ENCODE measurements at regions not wholly inside any gene's neighbourhood (a gene's known extent, or its start where the extent isn't known, plus 50 kb on each side); places are given as distances from the start of the nearest gene placed in this dataset.

DNA sequence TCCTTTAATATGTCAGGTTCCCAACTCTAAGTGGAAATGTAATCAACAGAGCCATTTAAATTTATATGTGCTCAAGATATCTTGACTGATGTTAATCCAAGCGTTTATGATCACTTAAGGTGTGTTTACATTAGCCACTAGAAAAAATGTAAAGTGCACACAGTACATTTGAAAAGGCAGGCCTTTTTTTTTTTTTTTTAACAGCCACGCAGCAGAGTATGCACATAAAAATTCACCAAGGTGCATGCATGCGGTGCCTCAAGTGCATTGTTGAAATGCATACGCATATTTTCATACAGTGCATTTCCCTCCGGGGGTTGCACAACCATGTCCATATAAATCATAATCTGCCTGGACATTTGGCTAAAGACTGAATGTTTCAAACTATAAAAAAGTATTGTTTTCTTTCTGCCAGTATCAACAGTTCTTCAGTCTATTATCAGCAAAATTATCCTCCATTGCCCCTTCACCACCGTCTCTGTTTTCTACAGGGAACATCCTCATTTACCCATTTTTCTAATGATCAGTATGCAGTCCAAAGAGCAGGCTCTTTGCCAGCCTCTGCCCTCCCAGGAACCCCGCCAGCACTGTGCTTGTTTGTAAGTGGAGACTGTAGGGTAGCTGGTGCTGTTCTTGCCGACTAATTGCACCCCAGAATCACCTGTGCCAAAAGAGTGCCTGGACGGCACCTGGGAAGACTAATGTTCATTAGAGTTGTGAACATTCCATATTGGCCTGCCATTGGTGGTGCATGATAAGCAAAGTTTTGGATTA is 611.2 kb upstream of the CFAP20DC start:
- Mint-ChIP-seq H3K4me3 (no peak overlapping the region), H3K27me3 (no peaks in the 10 kb centered on the region), H3K9me3 (no peaks in the 10 kb centered on the region), H3K27ac (ENCODE audit: low read depth) (no peak overlapping the region), H3K4me1 (no peaks in the 10 kb centered on the region), H3K36me3 (ENCODE audit: insufficient read depth) (no peaks in the 10 kb centered on the region)
- DNase-seq (ENCODE audit: low spot score in 2 of 2): no peak
- no peak for ATAC-seq (replicated peaks; ENCODE audit: extremely low read depth, poor library complexity, severe bottlenecking)

DNA sequence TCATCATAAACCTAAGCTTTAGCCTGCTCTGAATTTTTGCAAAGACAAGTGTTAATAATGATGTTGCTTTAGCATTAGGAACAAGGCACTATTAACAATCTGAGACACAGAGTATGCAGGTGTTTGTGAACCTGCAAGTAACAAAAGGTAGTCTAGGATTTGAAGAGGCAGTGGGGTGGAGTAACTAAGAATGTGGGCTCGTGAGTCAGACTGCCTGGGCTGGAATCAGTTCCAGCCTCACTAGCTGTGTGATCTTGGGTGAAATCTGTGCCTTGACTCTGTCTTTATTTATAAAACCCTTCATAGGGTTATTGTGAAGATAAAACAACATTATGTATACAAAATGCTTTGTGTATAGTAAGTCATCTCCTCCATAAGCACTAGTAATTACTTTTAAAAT is 610.6 kb upstream of the CFAP20DC start:
- H3K4me1 Mint-ChIP-seq: no peaks in the 10 kb centered on the region
- H3K9me3 Mint-ChIP-seq: no peaks in the 10 kb centered on the region
- no peak overlapping the region for H3K4me3 Mint-ChIP-seq
- H3K27me3 Mint-ChIP-seq: no peaks in the 10 kb centered on the region
- DNase-seq (ENCODE audit: low spot score in 2 of 2) (no peak), ATAC-seq (replicated peaks; ENCODE audit: extremely low read depth, poor library complexity, severe bottlenecking) (no peak)
- H3K27ac Mint-ChIP-seq (ENCODE audit: low read depth): no peak overlapping the region
- no peaks in the 10 kb centered on the region for H3K36me3 Mint-ChIP-seq (ENCODE audit: insufficient read depth)

DNA sequence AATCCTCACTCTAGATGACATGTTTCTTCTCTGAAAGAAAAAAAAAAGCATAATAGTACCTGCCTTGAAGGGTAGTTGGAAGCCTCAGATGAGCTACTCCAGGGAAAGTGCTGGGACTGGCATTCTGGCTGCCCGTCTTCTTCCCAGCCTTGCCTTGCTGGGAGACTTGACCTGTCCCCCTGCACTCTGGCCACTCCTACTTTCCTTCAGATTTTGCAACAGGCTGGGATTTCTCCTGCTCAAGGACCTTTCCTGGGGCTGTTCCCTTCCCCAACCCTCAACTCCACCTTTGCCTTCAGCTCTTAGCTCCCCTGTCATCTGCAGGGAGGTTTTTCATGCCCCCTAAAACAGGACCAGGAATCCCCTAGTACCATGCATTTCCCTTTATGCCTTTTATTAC is 609.9 kb upstream of the CFAP20DC start:
- DNase-seq (ENCODE audit: low spot score in 2 of 2) (no peak), ATAC-seq (replicated peaks; ENCODE audit: extremely low read depth, poor library complexity, severe bottlenecking) (no peak)
- no peaks in the 10 kb centered on the region for H3K9me3 Mint-ChIP-seq
- no peaks in the 10 kb centered on the region for H3K4me1 Mint-ChIP-seq
- no peaks in the 10 kb centered on the region for H3K27me3 Mint-ChIP-seq
- no peak overlapping the region for H3K4me3 Mint-ChIP-seq
- no peak overlapping the region for H3K27ac Mint-ChIP-seq (ENCODE audit: low read depth)
- H3K36me3 Mint-ChIP-seq (ENCODE audit: insufficient read depth): no peaks in the 10 kb centered on the region

DNA sequence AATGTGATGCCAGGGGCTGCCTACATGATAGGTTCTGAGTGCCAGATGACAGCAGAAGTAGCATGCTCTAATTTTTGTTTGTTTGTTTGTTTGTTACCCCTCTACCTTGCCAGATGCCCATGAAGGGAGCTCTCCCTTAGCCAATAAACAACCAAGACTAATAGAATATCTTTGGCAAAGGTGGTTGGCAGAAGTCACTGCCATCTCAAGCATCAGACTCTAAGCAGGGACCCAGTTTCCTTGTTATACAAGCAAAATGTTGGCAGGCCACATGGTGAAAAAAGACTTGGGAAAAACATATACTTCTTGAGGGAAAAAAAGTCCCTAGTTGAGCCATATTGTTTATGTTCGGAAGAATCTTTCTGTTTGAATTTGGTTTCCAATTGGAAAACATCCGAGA is 609.0 kb upstream of the CFAP20DC start:
- Mint-ChIP-seq H3K27me3 (no peaks in the 10 kb centered on the region), H3K4me3 (no peak overlapping the region), H3K4me1 (no peaks in the 10 kb centered on the region), H3K9me3 (no peaks in the 10 kb centered on the region), H3K36me3 (ENCODE audit: insufficient read depth) (no peaks in the 10 kb centered on the region), H3K27ac (ENCODE audit: low read depth) (no peak overlapping the region)
- DNase-seq (ENCODE audit: low spot score in 2 of 2) (no peak), ATAC-seq (replicated peaks; ENCODE audit: extremely low read depth, poor library complexity, severe bottlenecking) (no peak)

DNA sequence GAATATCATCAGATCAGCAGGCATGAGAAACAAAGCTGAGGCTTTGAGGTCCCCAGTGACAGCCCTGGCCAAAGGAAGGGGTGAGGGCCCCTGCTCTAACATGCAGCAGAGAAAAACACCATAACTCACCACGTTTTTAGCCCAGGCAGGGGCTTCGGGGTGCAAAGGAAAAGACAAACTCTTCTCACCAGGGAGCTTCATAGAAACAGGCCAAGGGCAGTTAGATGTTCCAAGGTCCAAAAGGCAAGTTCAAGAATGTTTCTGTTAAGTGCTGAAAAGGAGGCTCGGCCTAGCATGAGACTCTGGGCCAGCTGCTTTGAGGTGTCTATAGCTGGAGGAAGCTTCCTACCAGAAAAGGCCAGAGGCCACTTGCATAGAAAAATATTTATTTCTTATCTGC is 608.4 kb upstream of the CFAP20DC start:
- H3K4me3 Mint-ChIP-seq: no peak overlapping the region
- DNase-seq (ENCODE audit: low spot score in 2 of 2) (no peak), ATAC-seq (replicated peaks; ENCODE audit: extremely low read depth, poor library complexity, severe bottlenecking) (no peak)
- no peaks in the 10 kb centered on the region for H3K9me3 Mint-ChIP-seq
- no peak overlapping the region for H3K27ac Mint-ChIP-seq (ENCODE audit: low read depth)
- H3K36me3 Mint-ChIP-seq (ENCODE audit: insufficient read depth): no peaks in the 10 kb centered on the region
- H3K4me1 Mint-ChIP-seq: no peaks in the 10 kb centered on the region
- no peaks in the 10 kb centered on the region for H3K27me3 Mint-ChIP-seq

DNA sequence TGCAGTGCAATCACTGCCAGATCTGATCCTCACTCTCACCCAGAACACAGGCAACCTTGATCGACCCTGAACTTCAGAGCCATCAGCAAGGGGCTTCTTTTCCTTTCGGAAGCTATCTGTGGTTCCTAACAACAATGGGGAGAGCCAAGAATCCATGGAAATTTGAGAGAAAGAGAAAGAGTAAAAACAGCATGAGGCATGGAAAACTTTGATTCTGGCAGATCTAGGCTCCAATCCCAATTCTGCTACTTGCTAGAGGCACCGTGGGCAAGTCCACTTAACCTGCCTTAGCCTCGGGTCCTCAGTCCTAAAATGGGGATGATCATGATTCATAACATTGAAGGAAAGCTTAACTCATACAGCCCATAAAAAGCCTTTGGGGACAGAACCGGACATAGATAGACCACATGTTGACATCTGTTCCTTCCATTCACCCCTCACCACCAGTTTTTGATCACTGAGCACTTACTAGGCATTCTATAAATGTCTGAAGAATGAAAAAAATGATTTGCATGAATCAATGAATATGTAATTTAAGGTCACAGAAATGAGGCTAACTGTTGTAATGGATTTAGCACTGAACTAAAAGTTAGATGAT is 605.7 kb upstream of the CFAP20DC start:
- Mint-ChIP-seq H3K27ac (ENCODE audit: low read depth) (no peak overlapping the region), H3K36me3 (ENCODE audit: insufficient read depth) (no peaks in the 10 kb centered on the region), H3K27me3 (no peaks in the 10 kb centered on the region), H3K4me1 (no peaks in the 10 kb centered on the region), H3K4me3 (no peak overlapping the region), H3K9me3 (peaks cover 9% of the 10 kb centered on the region)
- ATAC-seq (replicated peaks; ENCODE audit: extremely low read depth, poor library complexity, severe bottlenecking) (no peak), DNase-seq (ENCODE audit: low spot score in 2 of 2) (no peak)

DNA sequence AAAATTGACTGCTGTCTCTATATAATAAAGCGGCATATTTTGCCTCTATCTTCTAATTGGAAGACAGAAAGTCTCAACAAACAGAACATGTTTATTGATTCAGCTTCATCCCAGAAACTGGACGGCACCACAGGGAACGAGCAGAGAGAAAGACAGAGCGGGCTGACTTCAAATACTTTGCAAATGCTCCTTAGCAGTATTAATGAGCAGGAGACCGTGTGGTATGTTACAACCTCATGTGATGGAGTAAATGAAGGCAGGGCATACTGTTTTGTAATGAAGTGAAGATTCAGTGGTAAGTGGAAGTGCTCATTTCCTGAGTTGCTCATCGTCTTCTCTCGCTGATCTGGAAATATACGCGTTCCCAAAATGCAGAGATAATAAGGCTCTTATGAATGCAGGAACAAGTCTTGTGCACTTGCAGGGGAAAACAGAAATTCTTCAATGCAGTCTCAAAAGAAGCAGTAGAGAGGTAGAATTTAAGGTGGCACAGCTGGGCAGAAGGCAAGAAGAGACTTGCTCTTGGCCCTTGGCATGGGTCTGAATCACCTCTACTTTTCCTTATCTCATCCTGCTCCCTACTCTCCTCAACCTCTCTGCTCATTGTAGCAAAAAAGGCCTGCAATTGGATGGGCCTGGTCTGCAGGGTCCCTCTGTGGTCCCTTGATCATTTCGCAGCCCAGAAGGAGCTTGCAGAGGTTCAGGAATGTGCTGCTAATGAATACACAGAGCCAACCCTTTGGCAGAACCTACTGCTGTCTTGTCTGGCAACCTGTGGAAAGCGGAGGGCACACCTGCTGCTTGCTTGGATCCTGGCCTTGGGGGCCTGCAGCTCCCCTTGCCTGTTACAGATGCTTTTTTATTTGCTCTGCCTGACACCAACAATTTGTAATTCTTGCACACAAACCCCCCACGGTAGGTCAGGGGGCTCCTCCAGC is 604.9 kb upstream of the CFAP20DC start:
- Mint-ChIP-seq H3K4me1 (no peaks in the 10 kb centered on the region), H3K9me3 (peaks cover 15% of the 10 kb centered on the region), H3K27me3 (no peaks in the 10 kb centered on the region), H3K27ac (ENCODE audit: low read depth) (no peak overlapping the region), H3K36me3 (ENCODE audit: insufficient read depth) (no peaks in the 10 kb centered on the region), H3K4me3 (no peak overlapping the region)
- no peak for DNase-seq (ENCODE audit: low spot score in 2 of 2)
- ATAC-seq (replicated peaks; ENCODE audit: extremely low read depth, poor library complexity, severe bottlenecking): no peak

DNA sequence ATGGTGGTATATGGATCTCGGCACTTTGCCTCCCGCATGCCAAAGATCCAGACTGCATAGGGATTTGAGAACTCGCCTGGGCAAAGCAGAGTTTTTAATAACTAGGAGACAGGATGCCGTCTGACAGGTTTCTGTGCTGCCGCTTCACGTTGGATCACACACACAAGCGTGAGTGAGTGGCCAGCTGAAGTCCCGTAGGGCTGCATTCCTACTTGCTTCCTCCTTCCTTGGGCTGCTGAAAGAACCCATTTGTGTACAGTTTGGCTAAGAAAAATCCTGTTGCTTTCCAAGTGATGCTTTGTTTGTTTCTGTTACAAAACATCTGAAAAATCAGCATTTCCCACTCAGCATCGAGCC is 604.3 kb upstream of the CFAP20DC start:
- DNase-seq (ENCODE audit: low spot score in 2 of 2) (no peak), ATAC-seq (replicated peaks; ENCODE audit: extremely low read depth, poor library complexity, severe bottlenecking) (no peak)
- Mint-ChIP-seq H3K4me1 (no peaks in the 10 kb centered on the region), H3K27ac (ENCODE audit: low read depth) (no peak overlapping the region), H3K27me3 (no peaks in the 10 kb centered on the region), H3K36me3 (ENCODE audit: insufficient read depth) (peaks cover 2% of the 10 kb centered on the region), H3K9me3 (peaks cover 21% of the 10 kb centered on the region), H3K4me3 (no peak overlapping the region)

DNA sequence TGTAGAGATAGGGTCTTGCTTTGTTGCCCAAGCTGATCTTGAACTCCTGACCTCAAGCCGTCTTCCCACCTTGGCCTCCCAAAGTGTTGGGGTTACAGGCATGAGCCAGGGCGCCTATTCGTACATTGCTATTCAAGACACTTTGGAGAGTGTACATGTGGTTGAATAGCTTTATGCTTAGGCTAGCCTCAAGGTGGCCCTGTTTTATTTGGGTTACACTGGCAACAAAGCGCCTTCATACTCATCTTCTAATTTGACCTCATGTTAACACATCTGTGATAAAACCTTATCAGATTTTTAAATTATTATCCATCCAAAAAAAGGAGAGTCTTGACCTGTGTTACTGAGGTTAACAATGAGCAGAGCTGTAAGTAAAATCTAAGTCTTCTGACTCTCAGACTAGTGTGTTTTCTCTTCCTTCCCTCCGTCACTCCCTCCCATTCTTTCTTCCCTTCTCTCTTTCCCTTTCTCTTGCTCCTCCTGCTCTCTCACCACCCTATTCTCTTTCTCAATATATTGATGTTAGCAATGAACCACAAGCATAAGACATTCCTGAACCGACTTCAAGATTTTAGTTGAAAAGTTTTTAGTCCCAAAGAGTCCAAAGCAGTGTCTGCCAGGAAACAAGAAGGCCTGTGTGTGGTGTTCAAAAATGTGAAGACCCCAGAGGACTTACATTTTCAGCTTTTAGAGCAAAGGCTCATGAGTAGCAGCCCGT is 603.7 kb upstream of the CFAP20DC start:
- H3K27ac Mint-ChIP-seq (ENCODE audit: low read depth): no peak overlapping the region
- no peak for DNase-seq (ENCODE audit: low spot score in 2 of 2)
- no peak for ATAC-seq (replicated peaks; ENCODE audit: extremely low read depth, poor library complexity, severe bottlenecking)
- no peaks in the 10 kb centered on the region for H3K4me1 Mint-ChIP-seq
- no peak overlapping the region for H3K4me3 Mint-ChIP-seq
- H3K36me3 Mint-ChIP-seq (ENCODE audit: insufficient read depth): peaks cover 2% of the 10 kb centered on the region
- H3K27me3 Mint-ChIP-seq: no peaks in the 10 kb centered on the region
- H3K9me3 Mint-ChIP-seq: peaks cover 26% of the 10 kb centered on the region

DNA sequence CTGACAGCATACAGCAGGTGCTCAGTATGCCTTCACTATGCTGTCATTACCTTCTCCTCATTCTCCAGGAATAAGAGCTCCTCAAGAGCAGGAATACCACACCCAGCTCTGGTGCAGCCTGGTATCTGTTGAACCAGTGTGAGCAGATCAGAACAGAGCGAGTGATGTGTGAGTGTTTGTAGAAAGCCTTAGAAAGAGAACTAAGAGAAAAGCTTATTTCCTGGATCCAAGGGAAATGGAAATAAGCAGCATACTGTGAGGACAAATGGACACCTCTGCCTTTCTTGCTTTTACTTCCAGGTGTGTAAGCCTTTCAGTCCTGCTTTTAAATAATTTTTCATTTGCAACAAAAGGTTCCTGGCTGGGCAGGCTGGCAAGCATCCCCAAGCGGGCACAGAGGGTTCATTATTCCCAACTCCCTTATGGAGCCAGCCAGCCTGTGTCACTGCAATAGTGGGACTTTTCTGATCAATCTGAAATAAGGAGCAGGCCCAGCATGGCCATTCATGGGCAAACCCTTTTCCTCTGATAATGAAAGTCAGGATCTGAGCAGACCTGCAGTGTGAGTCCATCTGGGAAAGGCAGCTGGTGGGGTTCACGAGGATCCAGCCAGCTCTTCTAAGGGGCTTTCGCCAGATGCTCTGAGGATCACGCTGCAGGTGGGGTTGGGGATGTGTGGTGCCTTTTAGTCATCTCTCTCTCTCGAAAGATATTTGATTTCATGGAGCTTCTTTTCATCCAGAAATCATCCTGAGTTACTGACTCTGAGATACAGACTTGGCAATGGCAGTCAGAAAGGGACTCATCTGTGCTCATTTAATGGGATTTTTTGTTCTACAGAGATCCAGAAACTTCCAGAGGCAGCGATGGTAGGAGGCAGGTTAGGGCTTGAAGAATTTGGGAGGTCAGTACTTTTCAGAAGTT is 594.9 kb upstream of the CFAP20DC start:
- Mint-ChIP-seq H3K4me1 (no peaks in the 10 kb centered on the region), H3K27ac (ENCODE audit: low read depth) (no peak overlapping the region), H3K36me3 (ENCODE audit: insufficient read depth) (peaks cover 2% of the 10 kb centered on the region), H3K27me3 (peaks cover 30% of the 10 kb centered on the region), H3K9me3 (peaks cover 15% of the 10 kb centered on the region), H3K4me3 (no peak overlapping the region)
- ATAC-seq (replicated peaks; ENCODE audit: extremely low read depth, poor library complexity, severe bottlenecking) (no peak), DNase-seq (ENCODE audit: low spot score in 2 of 2) (no peak)

DNA sequence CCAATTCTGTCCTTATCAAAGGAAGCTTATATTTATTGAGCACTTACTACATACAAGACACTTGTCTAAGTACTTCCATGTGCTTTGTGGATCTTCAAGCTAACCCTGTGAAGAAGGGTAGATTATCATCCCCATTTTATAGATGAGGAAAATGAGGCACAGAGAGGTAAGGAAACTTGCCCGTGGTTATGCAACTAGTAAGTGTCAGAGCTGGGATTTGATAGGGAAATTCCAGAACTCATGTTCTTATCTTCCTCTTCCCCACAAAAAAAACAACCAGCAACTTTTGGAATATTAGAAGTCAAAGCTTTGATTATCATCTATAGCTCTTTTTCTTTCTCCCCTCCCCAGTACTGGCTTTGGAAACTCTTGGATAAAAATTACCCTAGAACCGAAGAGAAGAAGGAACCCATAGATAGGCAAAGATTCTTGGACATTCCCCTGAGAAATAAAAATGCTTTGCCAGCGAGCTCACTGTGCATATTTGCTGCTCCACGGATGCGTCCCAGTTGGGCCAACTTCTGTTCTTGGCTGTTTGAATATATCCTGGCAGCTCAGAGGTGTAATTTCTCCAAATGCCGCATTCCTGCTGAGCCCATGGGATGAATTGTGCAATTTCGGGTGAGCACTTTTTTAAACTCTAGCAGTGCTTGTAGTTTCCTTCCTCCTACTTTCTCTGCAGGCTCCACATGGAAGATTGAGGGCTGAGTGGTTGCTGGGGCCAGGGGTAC is 591.5 kb upstream of the CFAP20DC start:
- Mint-ChIP-seq H3K9me3 (no peaks in the 10 kb centered on the region), H3K4me1 (no peaks in the 10 kb centered on the region), H3K27ac (ENCODE audit: low read depth) (no peak overlapping the region), H3K36me3 (ENCODE audit: insufficient read depth) (peaks cover 2% of the 10 kb centered on the region), H3K4me3 (no peak overlapping the region), H3K27me3 (peaks cover 30% of the 10 kb centered on the region)
- ATAC-seq (replicated peaks; ENCODE audit: extremely low read depth, poor library complexity, severe bottlenecking) (no peak), DNase-seq (ENCODE audit: low spot score in 2 of 2) (no peak)

Measured in central memory CD8-positive, alpha-beta T cell (primary cell).